HEK293 (cell line): ENCODE measurements at regions not wholly inside any gene's neighbourhood (a gene's known extent, or its start where the extent isn't known, plus 50 kb on each side); places are given as distances from the start of the nearest gene placed in this dataset.

Experiments
- CTCF ChIP-seq: fragments of 450-650 bp; formaldehyde crosslinking; IDR thresholded peaks from 2 replicates; pipeline ENCODE4 v1.5.1; 2016; ENCODE audit warnings: missing biosample characterization, missing genetic modification characterization
- MYNN ChIP-seq: fragments of 450-650 bp; formaldehyde crosslinking; IDR thresholded peaks from 2 replicates; pipeline ENCODE4 v1.5.1; 2016; ENCODE audit warnings: missing biosample characterization, missing genetic modification characterization, borderline replicate concordance
- ZBTB20 ChIP-seq: fragments of 450-650 bp; formaldehyde crosslinking; IDR thresholded peaks from 2 replicates; pipeline ENCODE4 v1.5.1; 2016; ENCODE audit warnings: missing biosample characterization, missing genetic modification characterization
- ZNF274 ChIP-seq, 2 experiments: fragments of 200-500 bp in 1 of 2; fragments of 450-650 bp in 1 of 2; sonication (Bioruptor generic) in 1 of 2; formaldehyde crosslinking in 1 of 2; IDR thresholded peaks; 2 replicates each; pipeline versions ENCODE4 v1.5.1 to v1.6.1; 2014 to 2016; ENCODE audit warnings: borderline replicate concordance in 1 of 2, inconsistent platforms in 1 of 2, low read length in 1 of 2, missing biosample characterization in 1 of 2, missing genetic modification characterization in 1 of 2
- ZNF341 ChIP-seq: fragments of 450-650 bp; formaldehyde crosslinking; IDR thresholded peaks from 2 replicates; pipeline ENCODE4; 2016; ENCODE audit warnings: low read depth, missing biosample characterization, missing genetic modification characterization
- ZNF501 ChIP-seq: fragments of 450-650 bp; formaldehyde crosslinking; IDR thresholded peaks from 2 replicates; pipeline ENCODE4 v1.5.1; 2016; ENCODE audit warnings: missing biosample characterization, missing genetic modification characterization
- ZNF548 ChIP-seq: fragments of 450-650 bp; formaldehyde crosslinking; IDR thresholded peaks from 2 replicates; pipeline ENCODE4 v1.5.1; 2016; ENCODE audit warnings: missing biosample characterization, missing genetic modification characterization
- ZNF596 ChIP-seq: fragments of 450-650 bp; IDR thresholded peaks from 2 replicates; pipeline ENCODE4 v1.5.0; 2018; ENCODE audit warnings: missing biosample characterization, mild to moderate bottlenecking, missing genetic modification characterization, moderate library complexity
- ZNF624 ChIP-seq: fragments of 450-650 bp; formaldehyde crosslinking; IDR thresholded peaks from 2 replicates; pipeline ENCODE4 v1.5.1; 2017; ENCODE audit warnings: missing biosample characterization, missing genetic modification characterization
- ZNF830 ChIP-seq: fragments of 450-650 bp; IDR thresholded peaks from 2 replicates; pipeline ENCODE4 v1.5.0; 2018; ENCODE audit warnings: missing biosample characterization, missing genetic modification characterization, low read depth, mild to moderate bottlenecking, moderate library complexity

DNA sequence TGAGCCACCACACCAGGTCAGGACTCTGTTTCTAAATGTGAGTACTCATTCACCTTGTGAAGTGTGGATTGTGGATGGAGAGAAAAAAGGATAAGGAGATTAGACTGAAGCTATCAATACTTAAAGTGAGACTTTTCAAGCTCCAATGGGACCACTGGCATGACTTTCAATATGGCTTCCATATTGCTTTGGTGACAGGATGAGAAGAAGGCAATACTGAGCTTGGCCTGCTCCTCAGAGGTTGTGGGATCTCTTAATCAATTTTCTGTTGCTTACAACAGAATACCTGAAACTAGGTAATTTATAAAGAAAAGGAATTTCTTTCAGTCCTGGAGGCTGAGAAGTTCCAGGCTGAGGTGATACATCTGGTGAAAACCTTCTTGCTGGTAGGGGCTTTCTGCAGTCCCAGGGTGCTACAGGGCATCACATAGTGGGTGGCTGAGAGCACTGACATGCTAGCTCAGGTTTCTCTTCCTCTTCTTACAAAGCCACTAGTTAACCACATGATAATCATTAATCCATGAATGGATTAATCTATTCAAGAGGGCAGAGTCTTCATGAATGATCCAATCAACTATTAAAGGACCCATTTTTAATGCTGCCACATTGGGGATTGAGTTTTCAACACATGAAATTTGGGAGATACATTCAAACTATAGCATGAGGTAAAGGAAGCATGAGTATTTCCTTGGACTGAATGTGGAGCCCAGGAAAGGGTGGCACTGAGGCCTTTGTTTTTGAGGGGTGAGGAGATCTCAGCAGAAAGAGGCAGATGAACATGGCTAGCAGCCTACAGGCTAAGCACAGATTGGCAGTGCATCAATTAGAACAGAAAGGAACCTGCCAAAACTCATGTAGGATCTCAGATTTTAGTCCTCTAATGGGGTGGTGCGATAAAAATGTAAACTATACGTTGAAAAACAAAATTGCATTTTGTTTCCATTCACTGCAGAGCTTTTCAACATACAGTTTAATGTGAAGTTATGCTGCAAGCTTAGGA lies 274.5 kb downstream of the PIK3C3 start:
- TF ChIP-seq MYNN (tag by site-specific recombination) (no peak), ZNF596 (no peak), ZNF341 (tag by site-specific recombination) (no peak), ZNF624 (tag by site-specific recombination) (no peak), ZNF274 (IDR thresholded peaks at IDR 0.05; ENCODE audit: low read length) (no peak), ZNF274 (tag by site-specific recombination; IDR thresholded peaks at IDR 0.05; ENCODE audit: borderline replicate concordance) (no peak), CTCF (tag by site-specific recombination) (no peak), ZBTB20 (no peak), ZNF501 (tag by site-specific recombination) (no peak), ZNF548 (no peak), ZNF830 (tag by site-specific recombination) (no peak)
